ENCODE measurements at regions not wholly inside any gene's neighbourhood (a gene's known extent, or its start where the extent isn't known, plus 50 kb on each side); places are given as distances from the start of the nearest gene placed in this dataset.

DNA sequence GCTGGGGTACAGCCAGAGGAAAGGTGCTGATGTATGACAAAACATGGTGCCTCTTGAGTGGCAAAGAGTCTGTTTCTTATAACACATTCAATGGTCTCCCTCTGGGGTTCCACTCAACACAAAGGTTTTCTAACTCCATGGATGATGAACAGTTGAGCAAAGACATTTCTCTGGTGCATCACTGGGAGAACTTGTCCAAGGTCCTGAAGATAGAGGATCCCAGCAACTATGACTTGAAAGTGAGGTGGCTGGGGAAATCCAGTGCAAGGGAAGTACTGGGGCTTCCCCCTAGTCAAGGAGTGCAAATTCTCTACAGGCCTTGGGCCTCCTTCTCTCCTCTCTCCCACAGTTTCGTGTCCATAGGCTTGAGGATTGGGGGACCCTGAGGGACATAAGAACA lies 431.1 kb downstream of the WDR72 start:
- Histone ChIP-seq H3K4me2 (ENCODE audit: insufficient read depth, low read length) (no peak overlapping the region), H2AFZ (ENCODE audit: low read depth, low read length) (no peak overlapping the region), H4K20me1 (ENCODE audit: insufficient read depth, low read length) (no peaks in the 10 kb centered on the region), H3K9ac (ENCODE audit: low read depth, low read length) (no peak overlapping the region), H3K4me3 (ENCODE audit: low read depth in 1 of 2, low read length in 2 of 2) (no peak overlapping the region), H3K27ac (ENCODE audit: low read length) (no peak overlapping the region), H3K27me3 (ENCODE audit: insufficient read depth, low read length, poor library complexity) (no peaks in the 10 kb centered on the region), H3K9me3 (ENCODE audit: insufficient read depth, low read length, severe bottlenecking) (no peaks in the 10 kb centered on the region), H3K79me2 (ENCODE audit: insufficient read depth, low read length) (no peaks in the 10 kb centered on the region), H3K4me1 (ENCODE audit: insufficient read depth, low read length) (no peaks in the 10 kb centered on the region), H3K36me3 (ENCODE audit: insufficient read depth, low read length) (no peaks in the 10 kb centered on the region)
- ATAC-seq (ENCODE audit: insufficient read depth, low read depth) (peak; percentile 37; the same call in 1 of the 3 replicates), DNase-seq (peak; percentile 13)
- TF ChIP-seq, protein P1, sequence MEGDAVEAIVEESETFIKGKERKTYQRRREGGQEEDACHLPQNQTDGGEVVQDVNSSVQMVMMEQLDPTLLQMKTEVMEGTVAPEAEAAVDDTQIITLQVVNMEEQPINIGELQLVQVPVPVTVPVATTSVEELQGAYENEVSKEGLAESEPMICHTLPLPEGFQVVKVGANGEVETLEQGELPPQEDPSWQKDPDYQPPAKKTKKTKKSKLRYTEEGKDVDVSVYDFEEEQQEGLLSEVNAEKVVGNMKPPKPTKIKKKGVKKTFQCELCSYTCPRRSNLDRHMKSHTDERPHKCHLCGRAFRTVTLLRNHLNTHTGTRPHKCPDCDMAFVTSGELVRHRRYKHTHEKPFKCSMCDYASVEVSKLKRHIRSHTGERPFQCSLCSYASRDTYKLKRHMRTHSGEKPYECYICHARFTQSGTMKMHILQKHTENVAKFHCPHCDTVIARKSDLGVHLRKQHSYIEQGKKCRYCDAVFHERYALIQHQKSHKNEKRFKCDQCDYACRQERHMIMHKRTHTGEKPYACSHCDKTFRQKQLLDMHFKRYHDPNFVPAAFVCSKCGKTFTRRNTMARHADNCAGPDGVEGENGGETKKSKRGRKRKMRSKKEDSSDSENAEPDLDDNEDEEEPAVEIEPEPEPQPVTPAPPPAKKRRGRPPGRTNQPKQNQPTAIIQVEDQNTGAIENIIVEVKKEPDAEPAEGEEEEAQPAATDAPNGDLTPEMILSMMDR (IDR thresholded peaks at IDR 0.05; ENCODE audit: borderline replicate concordance, extremely low read depth, low read length, poor library complexity, severe bottlenecking) = no peak
- TF ChIP-seq EZH2 (IDR thresholded peaks at IDR 0.05; ENCODE audit: borderline replicate concordance, low read depth, low read length, severe bottlenecking) = no peak

DNA sequence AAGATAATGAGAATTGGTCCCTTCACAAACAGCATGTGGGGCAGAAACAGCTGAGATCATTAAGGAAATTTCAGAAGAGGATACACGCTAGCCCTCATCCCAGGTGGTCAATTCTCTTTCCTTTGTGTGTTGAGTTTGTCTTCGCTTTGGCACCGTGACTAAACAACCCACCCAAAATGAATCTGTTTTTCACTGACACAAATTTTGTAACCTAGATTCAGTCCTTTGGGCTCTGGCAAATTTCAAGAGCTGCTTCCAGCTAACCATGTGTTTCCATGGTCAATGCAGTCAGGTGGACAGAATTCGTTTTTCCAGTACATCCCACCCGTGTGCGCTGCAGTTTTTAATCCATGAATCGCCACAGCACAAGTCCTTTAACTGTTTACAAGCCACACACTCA lies 435.4 kb downstream of the WDR72 start:
- H2AFZ ChIP-seq (ENCODE audit: low read depth, low read length) = no peak overlapping the region
- H3K36me3 ChIP-seq (ENCODE audit: insufficient read depth, low read length) = no peaks in the 10 kb centered on the region
- no peaks in the 10 kb centered on the region for H3K4me1 ChIP-seq (ENCODE audit: insufficient read depth, low read length)
- H4K20me1 ChIP-seq (ENCODE audit: insufficient read depth, low read length) = no peaks in the 10 kb centered on the region
- TF ChIP-seq, protein P1 (IDR thresholded peaks at IDR 0.05; ENCODE audit: borderline replicate concordance, extremely low read depth, low read length, poor library complexity, severe bottlenecking) = no peak
- TF ChIP-seq EZH2 (IDR thresholded peaks at IDR 0.05; ENCODE audit: borderline replicate concordance, low read depth, low read length, severe bottlenecking) = no peak
- no peak overlapping the region for H3K9ac ChIP-seq (ENCODE audit: low read depth, low read length)
- H3K27ac ChIP-seq (ENCODE audit: low read length) = no peak overlapping the region
- ATAC-seq (ENCODE audit: insufficient read depth, low read depth) = no peak
- H3K4me2 ChIP-seq (ENCODE audit: insufficient read depth, low read length) = no peak overlapping the region
- H3K27me3 ChIP-seq (ENCODE audit: insufficient read depth, low read length, poor library complexity) = no peaks in the 10 kb centered on the region
- H3K4me3 ChIP-seq (ENCODE audit: low read depth in 1 of 2, low read length in 2 of 2) = no peak overlapping the region
- no peaks in the 10 kb centered on the region for H3K79me2 ChIP-seq (ENCODE audit: insufficient read depth, low read length)
- no peaks in the 10 kb centered on the region for H3K9me3 ChIP-seq (ENCODE audit: insufficient read depth, low read length, severe bottlenecking)
- no peak for DNase-seq

DNA sequence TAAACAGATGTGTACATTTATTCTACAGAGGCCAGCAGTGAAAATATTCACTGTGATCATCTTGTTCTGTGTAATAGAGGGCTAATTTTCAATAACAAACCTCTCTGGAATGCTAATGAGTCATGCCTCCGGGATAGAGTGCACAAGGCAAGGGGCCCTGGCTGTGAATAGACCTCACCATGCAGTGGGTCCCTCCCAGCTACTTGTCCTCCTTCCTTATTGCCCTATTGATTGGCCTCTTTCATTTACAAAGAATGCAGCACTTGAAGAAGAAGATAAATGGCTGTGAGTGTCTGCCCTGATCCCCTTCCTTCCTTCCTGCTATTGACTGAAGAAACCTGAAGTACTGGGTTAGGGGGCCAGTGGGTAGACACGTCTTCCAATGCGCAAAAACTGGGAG lies 436.3 kb downstream of the WDR72 start:
- no peak for DNase-seq
- H3K79me2 ChIP-seq (ENCODE audit: insufficient read depth, low read length) = no peaks in the 10 kb centered on the region
- no peak overlapping the region for H2AFZ ChIP-seq (ENCODE audit: low read depth, low read length)
- H3K9me3 ChIP-seq (ENCODE audit: insufficient read depth, low read length, severe bottlenecking) = no peaks in the 10 kb centered on the region
- no peaks in the 10 kb centered on the region for H3K27me3 ChIP-seq (ENCODE audit: insufficient read depth, low read length, poor library complexity)
- H3K4me1 ChIP-seq (ENCODE audit: insufficient read depth, low read length) = no peaks in the 10 kb centered on the region
- H3K4me3 ChIP-seq (ENCODE audit: low read depth in 1 of 2, low read length in 2 of 2) = no peak overlapping the region
- H3K27ac ChIP-seq (ENCODE audit: low read length) = no peak overlapping the region
- H4K20me1 ChIP-seq (ENCODE audit: insufficient read depth, low read length) = no peaks in the 10 kb centered on the region
- no peak overlapping the region for H3K4me2 ChIP-seq (ENCODE audit: insufficient read depth, low read length)
- ATAC-seq (ENCODE audit: insufficient read depth, low read depth) = no peak
- TF ChIP-seq, protein P1 (IDR thresholded peaks at IDR 0.05; ENCODE audit: borderline replicate concordance, extremely low read depth, low read length, poor library complexity, severe bottlenecking) = no peak
- no peak for TF ChIP-seq EZH2 (IDR thresholded peaks at IDR 0.05; ENCODE audit: borderline replicate concordance, low read depth, low read length, severe bottlenecking)
- no peaks in the 10 kb centered on the region for H3K36me3 ChIP-seq (ENCODE audit: insufficient read depth, low read length)
- H3K9ac ChIP-seq (ENCODE audit: low read depth, low read length) = no peak overlapping the region

DNA sequence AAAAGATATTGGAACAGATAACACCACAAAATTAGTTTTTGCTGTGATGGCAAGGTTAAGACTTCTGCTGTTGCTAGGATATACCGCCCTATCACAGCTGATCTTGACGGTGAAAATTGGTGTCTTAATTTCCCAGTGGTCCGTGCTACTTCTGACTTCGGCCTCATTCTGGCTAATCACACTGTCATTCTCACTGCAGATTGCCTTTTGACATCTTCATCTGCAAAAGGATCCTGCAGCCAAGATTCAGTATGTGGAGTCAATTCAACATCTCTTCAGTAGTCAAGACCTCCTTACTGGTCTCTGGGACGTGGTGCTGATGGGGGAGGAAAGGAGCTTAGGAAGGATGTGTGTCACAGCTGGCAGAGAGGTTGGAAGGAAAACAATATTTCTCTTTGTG lies 438.6 kb downstream of the WDR72 start:
- Histone ChIP-seq H3K9ac (ENCODE audit: low read depth, low read length) (no peak overlapping the region), H3K4me3 (ENCODE audit: low read depth in 1 of 2, low read length in 2 of 2) (no peak overlapping the region)
- no peak for ATAC-seq (ENCODE audit: insufficient read depth, low read depth)

More for the DNA sequence above, 438.6 kb downstream of the WDR72 start:
- DNase-seq = no peak
- no peaks in the 10 kb centered on the region for H3K27me3 ChIP-seq (ENCODE audit: insufficient read depth, low read length, poor library complexity)
- H3K27ac ChIP-seq (ENCODE audit: low read length) = no peak overlapping the region
- no peaks in the 10 kb centered on the region for H3K36me3 ChIP-seq (ENCODE audit: insufficient read depth, low read length)
- TF ChIP-seq, protein P1 (IDR thresholded peaks at IDR 0.05; ENCODE audit: borderline replicate concordance, extremely low read depth, low read length, poor library complexity, severe bottlenecking) = no peak
- TF ChIP-seq EZH2 (IDR thresholded peaks at IDR 0.05; ENCODE audit: borderline replicate concordance, low read depth, low read length, severe bottlenecking) = no peak
- no peaks in the 10 kb centered on the region for H3K9me3 ChIP-seq (ENCODE audit: insufficient read depth, low read length, severe bottlenecking)
- H4K20me1 ChIP-seq (ENCODE audit: insufficient read depth, low read length) = no peaks in the 10 kb centered on the region
- H3K4me2 ChIP-seq (ENCODE audit: insufficient read depth, low read length) = no peak overlapping the region
- H3K4me1 ChIP-seq (ENCODE audit: insufficient read depth, low read length) = no peaks in the 10 kb centered on the region
- H2AFZ ChIP-seq (ENCODE audit: low read depth, low read length) = no peak overlapping the region
- no peaks in the 10 kb centered on the region for H3K79me2 ChIP-seq (ENCODE audit: insufficient read depth, low read length)
